Thyroid gland (tissue), 4 donors: ENCODE measurements at regions not wholly inside any gene's neighbourhood (a gene's known extent, or its start where the extent isn't known, plus 50 kb on each side); places are given as distances from the start of the nearest gene placed in this dataset.

Experiments used
- DNase-seq, 2 donors: peaks; one replicate each; pipeline ENCODE4 v3.0.0-alpha.2; 2019
- H3K27ac ChIP-seq, 3 donors: fragments of 200-600 bp; sonication (generic); 1 replicate in 2 of 3; 2 replicates in 1 of 3; pipeline ENCODE4 v1.5.1; 2016 to 2019; ENCODE audit warnings: mild to moderate bottlenecking in 1 of 3, moderate library complexity in 1 of 3
- H3K27me3 ChIP-seq: fragments of 200-600 bp; sonication (generic); one replicate; pipeline ENCODE4 v1.5.1; 2019
- H3K36me3 ChIP-seq, 2 donors: fragments of 200-600 bp; sonication (generic); one replicate each; pipeline ENCODE4 v1.5.1; 2016 to 2019
- H3K4me1 ChIP-seq, 2 donors: fragments of 200-600 bp; sonication (generic); one replicate each; pipeline ENCODE4 v1.5.1; 2017 to 2019
- H3K4me3 ChIP-seq, 3 donors: fragments of 200-600 bp; sonication (generic); replicated peaks in 1 of 3; 1 replicate in 2 of 3; 2 replicates in 1 of 3; pipeline ENCODE4 v1.5.1; 2016; ENCODE audit warnings: mild to moderate bottlenecking in 1 of 3
- H3K9me3 ChIP-seq: fragments of 200-600 bp; sonication (generic); one replicate; pipeline ENCODE4 v1.5.1; 2017
- CTCF ChIP-seq, 6 experiments: fragments of 200-600 bp in 3 of 6; fragments of 450-650 bp in 3 of 6; sonication (generic) in 3 of 6; IDR thresholded peaks; one replicate each; pipeline ENCODE4 v1.5.1; 2016 to 2019; ENCODE audit warnings: antibody characterized with exemption in 6 of 6, mild to moderate bottlenecking in 2 of 6, inconsistent platforms in 1 of 6, moderate library complexity in 1 of 6
- POLR2A ChIP-seq, 2 donors: fragments of 450-650 bp; IDR thresholded peaks; one replicate each; pipeline ENCODE4 v1.6.1; 2017; ENCODE audit warnings: antibody characterized with exemption in 2 of 2, mild to moderate bottlenecking in 2 of 2, moderate library complexity in 1 of 2
- WGBS, 2 donors: methylation state at CpG; one replicate each; pipeline ENCODE4 v1.1.5; 2017; 5-methylcytosine and 5-hydroxymethylcytosine counted together
- intact Hi-C: fragments of 100-400 bp; cut with DNase I; formaldehyde crosslinking; loops from one replicate; pipeline ENCODE4 v1.15.1; 2023

DNA sequence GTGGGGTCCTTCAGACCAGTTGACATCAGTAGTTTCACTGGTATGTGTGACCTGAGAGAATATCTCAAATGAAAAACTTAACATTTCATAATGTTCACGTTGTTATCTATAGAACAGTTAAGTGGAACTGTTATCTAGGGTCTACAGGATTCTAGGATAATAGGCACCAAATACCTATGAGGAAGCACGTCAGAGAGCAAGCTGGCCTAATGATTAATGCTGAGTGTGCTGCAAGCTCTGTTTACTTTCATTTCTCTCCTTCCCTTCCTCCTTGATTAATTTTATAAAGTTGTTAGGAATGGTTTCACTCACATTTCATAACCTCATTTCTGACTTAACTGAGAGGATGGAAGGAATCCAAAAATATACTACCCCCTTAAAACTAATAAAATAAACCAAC lies 362.5 kb upstream of the ZNF717 start:
- TF ChIP-seq CTCF (IDR thresholded peaks at IDR 0.05) (no peak), POLR2A (IDR thresholded peaks at IDR 0.05) (no peak)
- Histone ChIP-seq H3K27ac (no peak overlapping the region), H3K36me3 (no peaks in the 10 kb centered on the region), H3K9me3 (no peaks in the 10 kb centered on the region), H3K4me1 (no peaks in the 10 kb centered on the region), H3K4me3 (no peak overlapping the region), H3K27me3 (no peaks in the 10 kb centered on the region)
- WGBS, 2 donors: 76 to 79% methylated on average over 2 of the region's 2 CpGs
- DNase-seq: no peak
- intact Hi-C loops: no loop called here

DNA sequence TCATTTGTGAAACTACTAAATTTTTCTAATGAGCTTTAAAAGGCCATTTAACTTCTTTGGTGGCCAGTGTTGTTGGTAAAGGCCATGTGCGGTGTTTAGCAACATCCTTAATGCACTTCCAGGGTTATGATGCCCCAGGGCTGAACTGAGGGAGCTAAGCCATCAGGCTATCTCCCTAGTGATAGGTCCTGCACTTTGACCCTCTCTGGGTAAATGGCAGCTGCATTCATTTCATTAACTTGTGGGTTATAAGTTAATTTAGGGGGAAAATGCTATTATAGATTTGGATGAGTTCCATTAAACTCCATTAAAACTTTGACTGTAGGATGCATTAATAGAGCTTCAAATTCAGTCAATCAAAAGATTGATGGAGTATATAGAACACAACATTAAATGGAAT lies 366.7 kb upstream of the ZNF717 start:
- Histone ChIP-seq H3K9me3 (no peaks in the 10 kb centered on the region), H3K27me3 (no peaks in the 10 kb centered on the region), H3K4me1 (no peaks in the 10 kb centered on the region), H3K27ac (no peak overlapping the region), H3K4me3 (no peak overlapping the region), H3K36me3 (no peaks in the 10 kb centered on the region)
- intact Hi-C loops: no loop called here
- DNase-seq: no peak
- WGBS, 2 donors: 90 to 96% methylated on average over 1 of the region's 1 CpG
- no peak for TF ChIP-seq POLR2A (IDR thresholded peaks at IDR 0.05)

GRCh38 chr3:76161856-76162255 lies 376.5 kb upstream of the ZNF717 start:
- no peaks in the 10 kb centered on the region for H3K36me3 ChIP-seq

DNA sequence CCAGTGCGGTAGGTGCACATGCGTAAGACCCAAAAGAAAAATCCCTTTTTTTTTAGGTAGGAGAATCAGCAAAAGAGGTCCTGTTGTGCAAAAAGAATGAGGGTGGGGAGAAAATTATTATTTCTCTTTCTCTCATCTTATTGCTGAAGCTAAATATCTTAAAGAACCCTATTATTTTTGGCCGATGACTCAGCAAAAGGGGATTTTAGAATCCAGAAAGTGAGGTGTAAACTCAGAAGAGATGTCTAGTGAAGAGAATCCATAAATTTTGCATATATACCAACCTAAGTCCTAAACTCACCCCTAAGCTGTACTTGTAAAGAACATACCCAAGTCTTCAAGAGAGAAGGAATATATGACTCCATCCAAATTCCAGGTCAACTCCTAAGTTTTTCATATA lies 386.3 kb upstream of the ZNF717 start:
- Histone ChIP-seq H3K9me3 (no peaks in the 10 kb centered on the region), H3K4me3 (no peak overlapping the region), H3K4me1 (no peaks in the 10 kb centered on the region), H3K27me3 (no peaks in the 10 kb centered on the region), H3K27ac (no peak overlapping the region), H3K36me3 (no peaks in the 10 kb centered on the region)
- no peak for DNase-seq
- intact Hi-C loops: no loop called here
- no peak for TF ChIP-seq CTCF (IDR thresholded peaks at IDR 0.05)
- TF ChIP-seq POLR2A (IDR thresholded peaks at IDR 0.05): no peak
- WGBS, 2 donors: 85 to 87% methylated on average over 3 of the region's 3 CpGs

More at GRCh38 chr3:76161856-76162255, 376.5 kb upstream of the ZNF717 start:
- no peaks in the 10 kb centered on the region for H3K27me3 ChIP-seq
- no peak overlapping the region for H3K27ac ChIP-seq
- no peak overlapping the region for H3K4me3 ChIP-seq
- no peaks in the 10 kb centered on the region for H3K9me3 ChIP-seq
- no peak for TF ChIP-seq CTCF (IDR thresholded peaks at IDR 0.05)
- no peak for TF ChIP-seq POLR2A (IDR thresholded peaks at IDR 0.05)
- no peak for DNase-seq
- no peaks in the 10 kb centered on the region for H3K4me1 ChIP-seq
- intact Hi-C loops: no loop called here

- WGBS, 2 donors: 86 to 88% methylated on average over 4 of the region's 4 CpGs
- DNase-seq: no peak
Observed at GRCh38 chr3:76177610-76178009, 392.3 kb upstream of the ZNF717 start.

More at GRCh38 chr3:76177610-76178009, 392.3 kb upstream of the ZNF717 start:
- no peaks in the 10 kb centered on the region for H3K9me3 ChIP-seq
- H3K27ac ChIP-seq: no peak overlapping the region
- no peaks in the 10 kb centered on the region for H3K4me1 ChIP-seq
- TF ChIP-seq CTCF (IDR thresholded peaks at IDR 0.05) (no peak), POLR2A (IDR thresholded peaks at IDR 0.05) (no peak)
- H3K27me3 ChIP-seq: no peaks in the 10 kb centered on the region
- H3K36me3 ChIP-seq: no peaks in the 10 kb centered on the region
- H3K4me3 ChIP-seq: no peak overlapping the region
- intact Hi-C loops: no loop called here
